GM21367 (cell line): ENCODE measurements at regions not wholly inside any gene's neighbourhood (a gene's known extent, or its start where the extent isn't known, plus 50 kb on each side); places are given as distances from the start of the nearest gene placed in this dataset.
"Not testable (repeated sequence)": the region's sequence is repeated elsewhere in the genome, so short reads cannot be mapped to it uniquely, and the experiment has no call there.

Experiments used
- ATAC-seq: cut with Tn5 transposase; IDR thresholded peaks from one replicate; pipeline ENCODE4 v1.9.1; 2021; ENCODE audit not compliant: unreplicated experiment

DNA sequence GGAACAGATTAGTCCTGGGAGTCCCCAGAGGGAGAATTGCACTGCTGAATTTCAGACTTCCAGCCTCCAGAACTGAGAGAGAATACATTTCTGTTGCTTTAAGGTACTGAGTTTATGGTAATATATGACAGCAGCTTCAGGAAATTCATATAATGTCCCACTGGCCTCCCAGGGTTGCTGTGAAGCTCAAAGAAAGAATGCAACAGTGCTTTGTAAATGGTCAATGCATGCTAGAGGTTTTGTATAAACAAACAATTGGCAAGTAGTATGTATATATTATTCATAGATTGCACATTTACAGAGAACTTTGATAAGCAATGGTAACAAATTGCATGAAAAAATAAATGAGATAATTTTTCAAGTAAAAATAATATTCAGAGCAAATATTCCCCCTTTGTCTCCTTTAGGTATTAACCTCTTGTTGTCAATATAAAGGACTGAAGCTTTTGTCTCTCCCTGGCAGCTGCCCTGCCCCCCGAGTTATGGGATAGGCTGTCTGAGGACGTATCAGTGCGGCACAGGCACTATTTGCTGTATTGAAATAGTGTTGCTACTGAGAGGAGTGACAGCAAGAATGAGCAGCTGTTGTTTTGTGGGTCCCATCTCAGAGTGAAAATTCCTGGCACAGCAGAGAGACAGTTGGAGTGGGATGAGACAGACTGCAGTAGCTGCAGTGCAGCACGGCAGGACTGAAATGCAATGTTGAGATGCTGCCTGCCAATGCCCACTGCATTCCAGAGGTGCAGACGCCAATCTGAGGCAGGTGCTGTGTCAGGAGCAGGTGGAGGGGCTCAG is 194.2 kb upstream of the GLRA1 start:
- no peak for ATAC-seq

DNA sequence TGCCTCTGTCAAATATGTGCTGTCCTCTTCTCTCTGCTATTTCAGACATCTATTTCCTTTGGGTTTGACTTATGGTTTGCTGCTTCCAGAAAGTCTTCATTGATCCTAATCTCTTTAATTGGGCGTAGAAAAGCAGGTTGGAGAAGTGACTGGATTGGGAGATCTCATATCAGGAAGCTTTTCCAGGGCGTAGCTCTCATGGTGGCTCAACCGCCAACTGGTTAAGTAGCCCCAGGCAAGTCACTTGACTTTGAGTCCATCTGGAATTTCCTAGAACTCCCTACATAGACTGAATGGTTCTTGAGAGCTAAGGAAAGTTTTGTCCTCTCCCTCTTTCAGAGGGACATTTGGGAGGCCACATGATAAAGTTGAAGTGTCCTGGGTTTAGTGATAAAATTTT is 192.3 kb upstream of the GLRA1 start:
- no peak for ATAC-seq

DNA sequence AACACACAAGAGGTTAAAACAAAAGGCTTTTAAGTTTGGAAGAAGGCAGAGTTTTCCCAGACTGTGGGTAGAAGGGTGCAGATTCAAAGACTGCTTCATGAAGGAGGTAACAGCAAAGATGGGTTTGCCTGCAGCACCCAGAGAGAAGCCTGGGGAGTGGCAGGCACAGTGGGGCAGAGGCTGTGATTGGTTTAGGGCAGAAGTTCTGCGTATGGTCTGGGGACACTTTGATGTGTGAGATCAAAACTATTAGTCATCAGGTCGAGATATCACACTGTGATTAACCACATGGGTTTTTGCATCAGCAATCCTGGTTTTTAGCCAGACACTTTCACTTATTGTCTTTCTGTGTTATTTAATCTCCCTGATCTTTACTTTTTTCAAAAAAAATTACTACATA is 188.8 kb upstream of the GLRA1 start:
- no peak for ATAC-seq

DNA sequence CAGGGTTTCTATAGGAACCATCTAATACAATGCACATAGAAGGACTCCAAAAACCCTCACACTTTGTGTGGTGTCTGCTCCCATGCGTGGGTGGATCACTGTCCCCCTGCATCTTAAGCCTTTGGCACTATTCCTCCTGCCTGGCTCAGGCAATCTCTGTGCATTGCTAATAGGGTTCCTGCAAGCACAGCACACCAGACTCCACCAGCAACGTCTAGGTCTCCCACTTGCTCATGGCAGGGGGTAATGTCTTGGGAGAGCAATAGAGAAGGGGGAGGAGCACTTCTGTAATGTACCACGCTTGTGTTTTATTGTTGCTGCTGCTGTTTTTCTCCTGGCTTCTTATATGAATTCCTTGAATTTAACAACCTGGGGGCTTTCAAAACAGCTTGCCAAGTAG is 182.6 kb upstream of the GLRA1 start:
- ATAC-seq, result no peak

DNA sequence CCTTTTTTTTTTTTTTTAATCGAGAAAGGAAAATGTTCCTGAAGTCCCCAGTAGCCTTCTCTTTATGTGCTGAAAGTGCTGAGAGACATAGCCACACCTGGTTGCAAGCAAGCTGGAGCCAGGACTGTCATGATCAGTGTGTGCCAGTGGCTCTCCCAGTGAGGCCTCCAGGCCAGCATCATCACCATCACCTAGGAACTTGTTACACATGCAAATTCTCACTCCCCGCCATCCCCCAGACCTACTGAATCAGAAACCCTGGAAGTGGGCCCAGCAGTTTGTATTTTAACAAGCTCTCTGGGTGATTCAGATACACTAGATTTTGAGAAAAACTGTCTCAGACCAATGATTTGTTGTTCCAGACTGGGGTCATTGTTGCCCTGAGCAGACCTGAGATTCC is 181.9 kb upstream of the GLRA1 start:
- ATAC-seq, result no peak

DNA sequence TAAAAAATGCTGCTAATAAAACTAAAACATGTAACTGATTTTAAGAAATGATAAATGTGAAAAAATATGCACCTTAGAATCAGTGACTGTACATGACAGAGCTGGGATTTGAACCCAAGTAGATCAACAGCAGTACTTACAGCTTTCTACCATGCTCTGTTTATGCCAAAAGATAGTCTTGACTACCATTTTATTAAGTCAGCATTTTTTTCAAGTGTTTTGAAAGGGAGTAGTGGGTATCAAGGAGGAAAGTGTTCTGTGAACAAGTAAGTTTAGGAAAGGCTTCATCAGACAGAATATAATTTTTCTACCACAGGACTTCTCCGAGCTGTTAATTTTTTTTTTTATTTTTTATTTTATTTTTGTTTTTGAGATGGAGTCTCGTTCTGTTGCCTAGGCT is 180.4 kb upstream of the GLRA1 start:
- no peak for ATAC-seq

DNA sequence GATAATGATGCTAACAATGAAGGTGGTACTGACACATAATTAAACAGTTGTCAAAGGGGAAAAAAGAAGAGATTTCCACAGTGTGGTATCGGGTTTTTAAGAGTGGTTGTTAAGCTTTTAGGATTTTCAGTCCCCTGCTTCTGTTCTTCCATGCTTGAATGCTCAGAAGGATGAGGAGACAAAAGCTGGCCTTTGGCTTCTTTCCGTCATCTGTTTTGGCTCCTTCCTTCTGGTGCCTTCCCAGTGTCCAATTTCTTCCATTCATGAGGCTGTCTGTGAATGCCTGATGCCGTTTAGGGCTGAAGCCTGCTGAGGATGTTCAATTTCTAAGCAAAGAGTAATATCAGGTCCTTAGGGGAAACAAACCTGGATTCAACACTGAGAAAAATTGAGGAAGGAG is 179.6 kb upstream of the GLRA1 start:
- no peak for ATAC-seq

DNA sequence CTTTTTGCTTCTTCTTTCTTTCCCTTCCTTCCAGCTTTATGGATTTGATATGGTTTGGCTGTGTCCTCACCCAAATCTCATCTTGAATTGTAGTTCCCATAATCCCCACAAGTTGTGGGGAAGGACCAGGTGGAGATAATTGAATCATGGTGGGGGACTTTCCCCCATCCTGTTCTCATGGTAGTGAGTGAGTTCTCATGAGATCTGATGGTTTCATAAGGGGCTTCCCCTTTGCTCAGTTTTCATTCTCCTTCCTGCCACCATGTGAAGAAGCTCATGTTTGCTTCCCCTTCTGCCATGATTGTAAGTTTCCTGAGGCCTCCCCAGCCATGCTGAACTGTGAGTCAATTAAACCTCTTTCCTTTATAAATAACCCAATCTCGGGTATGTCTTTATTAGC is 178.3 kb upstream of the GLRA1 start:
- not testable (repeated sequence) for ATAC-seq

DNA sequence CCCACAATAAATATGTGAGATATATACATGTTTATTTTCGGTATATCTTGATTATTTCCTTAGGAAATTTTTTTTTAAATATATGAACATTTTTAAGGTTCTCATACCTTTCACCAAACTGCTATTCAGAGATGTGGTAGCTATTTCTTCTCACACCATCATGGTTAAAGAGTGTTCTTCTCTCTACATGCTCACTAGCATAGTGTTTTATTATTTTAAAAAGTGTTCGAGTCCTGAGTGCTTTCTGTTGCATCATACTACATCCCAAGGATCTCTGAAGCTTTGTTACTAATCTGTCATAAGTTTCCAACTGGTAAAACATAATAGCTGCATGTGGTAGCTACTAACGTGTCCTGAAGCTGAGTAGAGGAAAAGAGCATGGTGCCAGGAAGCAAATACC is 177.4 kb upstream of the GLRA1 start:
- no peak for ATAC-seq

DNA sequence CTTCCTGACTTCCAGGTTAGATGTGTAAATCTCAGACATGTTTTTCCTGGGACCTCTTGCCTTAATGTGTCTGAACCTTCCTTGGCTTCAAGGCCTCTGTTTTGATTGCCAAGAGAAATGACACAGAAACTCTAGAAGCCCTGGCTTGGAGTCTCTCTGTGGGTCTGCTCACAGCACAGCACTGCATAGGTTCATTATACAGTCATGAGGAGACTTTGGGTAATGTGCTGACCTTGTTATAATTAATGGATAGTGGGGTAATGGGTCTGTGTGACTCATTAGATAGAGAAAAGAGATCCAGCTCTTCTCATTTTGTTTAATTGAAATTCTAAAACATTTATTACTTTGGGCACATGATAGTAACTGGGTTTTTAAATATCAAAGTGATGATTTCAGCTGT is 175.8 kb upstream of the GLRA1 start:
- no peak for ATAC-seq

DNA sequence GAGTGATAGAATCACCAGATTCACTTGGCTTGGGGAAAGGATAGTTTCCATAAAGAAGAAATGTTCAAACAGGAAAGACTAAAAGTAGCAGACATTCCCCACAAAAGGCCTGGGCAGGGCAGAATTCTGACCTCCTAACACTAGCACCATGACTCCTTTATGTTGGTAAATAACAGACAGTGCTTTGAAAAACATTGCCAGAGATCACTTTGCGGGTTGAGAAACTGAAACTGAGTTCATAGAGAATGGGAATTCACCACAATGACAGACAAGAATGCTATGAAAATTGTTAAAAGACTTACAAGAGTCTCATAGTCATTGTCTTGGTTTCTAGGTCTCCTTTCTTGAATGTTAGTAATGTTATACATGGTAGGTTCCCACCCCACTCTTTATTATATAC is 172.5 kb upstream of the GLRA1 start:
- ATAC-seq, result no peak

DNA sequence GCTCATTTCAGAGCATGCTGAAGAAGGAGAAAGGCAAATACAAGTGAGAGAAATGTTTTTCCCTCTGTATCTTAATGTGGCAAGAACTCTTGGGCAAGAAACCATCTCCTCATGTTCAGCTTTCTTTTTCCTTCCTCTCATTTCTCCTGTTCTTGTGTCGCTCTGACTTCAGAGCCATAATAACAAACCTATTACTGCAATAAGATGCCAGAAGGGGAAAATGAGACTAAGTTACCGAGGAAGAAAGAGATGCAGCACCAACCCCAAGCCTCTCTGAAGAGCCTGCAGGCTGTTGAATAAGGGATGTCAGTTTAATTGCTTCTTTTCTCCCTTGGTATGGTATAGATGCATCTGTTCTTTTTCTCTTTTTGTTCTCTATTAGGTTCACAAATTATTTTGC is 170.1 kb upstream of the GLRA1 start:
- no peak for ATAC-seq

DNA sequence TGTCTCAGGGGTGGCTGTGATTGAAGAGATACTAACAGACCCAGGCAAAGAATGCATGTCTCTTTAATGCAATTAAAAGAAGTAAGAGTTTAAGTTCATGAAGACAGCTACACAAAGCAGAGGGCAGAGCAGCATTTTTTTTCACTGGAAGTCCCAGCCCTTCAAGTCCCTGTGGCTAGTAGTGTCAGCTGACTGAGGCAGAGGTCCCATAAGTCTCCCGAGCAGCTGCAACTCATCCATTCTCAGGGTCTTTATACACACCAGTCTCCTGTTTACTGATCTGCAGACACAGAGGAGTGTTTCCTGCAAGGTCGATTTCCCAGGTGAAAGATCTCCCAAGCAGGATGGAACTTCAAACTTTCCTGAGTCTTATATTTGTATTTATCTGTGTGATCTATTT is 169.4 kb upstream of the GLRA1 start:
- no peak for ATAC-seq

DNA sequence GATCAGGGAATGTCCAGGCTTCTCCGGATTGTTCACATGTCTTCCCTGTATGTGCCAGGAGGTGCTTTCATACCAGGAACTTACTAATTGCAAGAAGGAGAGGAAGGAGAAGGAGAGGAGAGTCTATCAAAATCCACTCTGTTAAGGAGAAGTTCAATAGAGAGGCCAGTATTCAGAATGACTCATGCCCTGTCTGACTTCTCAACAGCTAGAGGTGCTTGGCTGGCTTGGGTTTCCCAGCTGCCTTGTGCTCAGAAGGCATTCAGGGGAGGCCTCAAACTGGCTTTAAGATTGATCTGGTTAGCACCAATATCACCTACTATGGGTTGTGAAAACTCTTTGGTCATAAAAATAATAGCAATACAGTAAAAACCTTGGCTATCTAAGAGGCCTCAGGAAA is 167.9 kb upstream of the GLRA1 start:
- ATAC-seq, result no peak

DNA sequence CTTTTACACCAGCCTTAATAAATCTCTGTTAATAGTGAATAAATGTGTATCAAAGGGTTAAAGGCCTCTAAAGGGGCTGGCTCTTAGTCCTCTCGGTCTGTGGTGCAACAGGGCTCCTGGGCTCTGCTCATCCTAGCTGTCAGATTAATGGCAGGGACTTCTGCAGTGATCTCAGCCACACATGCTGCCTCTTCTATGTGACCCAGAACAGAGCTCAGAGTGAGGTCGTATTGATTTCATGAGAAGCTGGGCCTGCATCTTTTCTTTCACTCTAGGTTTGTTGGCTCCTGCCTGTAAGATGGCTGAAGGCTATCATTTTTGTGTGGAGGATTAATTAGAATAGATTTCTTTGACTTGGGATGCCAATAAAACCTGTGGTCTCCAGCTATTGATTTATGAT is 165.0 kb upstream of the GLRA1 start:
- no peak for ATAC-seq

DNA sequence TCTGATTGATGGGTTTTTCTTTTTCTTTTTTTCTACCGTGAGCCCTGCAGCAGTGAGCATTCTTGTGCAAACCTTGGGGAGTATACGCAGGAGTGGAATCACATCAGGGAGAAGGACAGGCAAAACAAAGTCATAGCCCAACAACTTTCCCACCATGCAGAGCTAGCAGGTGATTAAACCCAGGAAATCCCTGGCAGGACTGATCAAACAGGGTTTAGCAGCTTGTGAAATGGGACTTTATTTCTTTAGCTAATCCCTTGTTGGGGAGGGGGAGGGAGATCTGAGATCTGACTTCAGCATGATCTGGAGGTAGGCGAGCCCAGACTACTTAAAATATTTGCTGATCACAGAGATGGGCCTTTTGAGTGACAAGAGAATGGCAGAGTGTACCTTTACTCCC is 162.0 kb upstream of the GLRA1 start:
- no peak for ATAC-seq

DNA sequence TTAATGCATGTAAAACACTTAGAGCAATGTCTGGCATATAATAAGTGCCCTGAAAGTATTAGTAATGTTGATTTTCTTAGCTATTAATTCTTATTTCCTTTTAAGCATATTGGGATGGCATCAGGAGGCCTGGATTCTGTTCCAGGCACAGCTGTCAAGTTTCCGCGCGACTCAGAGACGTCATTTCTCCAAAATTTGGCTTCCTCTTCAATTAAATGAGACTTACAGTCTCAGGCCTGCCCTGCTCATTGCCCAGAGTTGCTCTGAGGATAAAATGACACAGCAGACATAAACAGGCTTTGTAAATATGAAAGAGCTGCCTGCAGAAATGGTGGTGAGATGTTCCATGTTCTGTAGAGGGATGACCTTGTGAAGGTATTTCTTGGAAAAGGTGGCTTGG is 159.8 kb upstream of the GLRA1 start:
- ATAC-seq, result no peak

DNA sequence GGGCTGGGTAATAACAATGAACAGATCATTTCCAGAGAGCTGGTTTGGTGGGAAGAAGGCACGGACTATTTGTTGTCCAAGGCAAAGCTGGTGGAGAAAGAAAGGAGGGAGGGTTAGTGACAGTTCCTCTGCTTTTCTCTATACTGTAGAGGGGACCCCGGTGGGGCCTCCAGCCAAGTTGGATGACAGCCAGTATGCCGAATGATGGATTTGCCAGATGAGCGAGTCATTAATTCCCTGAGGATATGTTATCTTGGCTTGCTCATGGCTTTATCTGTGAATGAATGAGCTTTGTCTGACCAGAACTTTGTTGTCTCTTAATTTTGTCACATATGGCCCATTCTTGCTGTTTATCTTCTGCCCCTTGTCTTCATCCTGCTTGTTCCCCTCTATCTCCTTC is 158.6 kb upstream of the GLRA1 start:
- ATAC-seq, result no peak

DNA sequence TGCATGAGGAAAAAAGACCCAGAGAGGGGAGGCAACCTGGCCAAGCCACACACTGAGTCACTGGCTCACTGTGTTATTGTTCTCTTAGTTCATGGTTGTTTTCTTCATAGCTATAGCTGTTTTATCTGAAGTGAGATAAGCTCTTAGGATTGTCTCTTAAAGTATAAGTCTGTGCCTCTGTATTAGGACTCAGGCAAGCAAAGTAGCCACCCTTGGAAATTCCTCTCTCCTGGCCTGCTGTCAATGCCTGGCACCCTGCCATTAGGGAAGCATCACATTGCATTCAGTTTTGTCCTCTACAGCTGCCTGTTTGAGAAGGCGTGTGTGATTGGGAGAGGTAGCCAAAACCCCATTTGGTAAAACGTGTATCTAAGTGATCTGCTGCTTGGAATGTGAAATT is 147.4 kb upstream of the GLRA1 start:
- ATAC-seq, result no peak

DNA sequence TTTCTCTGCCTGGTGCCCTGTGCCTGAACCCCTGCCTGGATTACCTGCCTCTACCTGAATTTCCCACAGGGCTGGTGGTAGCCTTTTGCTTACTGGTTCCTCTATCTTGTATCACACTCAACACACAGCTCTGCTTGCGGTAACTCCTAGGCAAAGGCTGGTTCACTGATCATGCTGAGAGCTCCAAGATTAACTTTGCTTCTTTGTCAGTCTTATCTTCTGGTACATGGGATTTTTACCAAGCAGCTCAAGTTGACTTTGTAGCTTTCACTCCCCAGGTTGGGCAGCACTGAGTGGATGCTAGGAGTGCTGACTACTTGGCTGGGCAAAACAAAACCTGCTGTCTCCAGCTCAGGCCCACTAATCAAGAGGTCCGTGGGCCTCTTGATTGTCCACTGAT is 145.9 kb upstream of the GLRA1 start:
- ATAC-seq, result no peak

DNA sequence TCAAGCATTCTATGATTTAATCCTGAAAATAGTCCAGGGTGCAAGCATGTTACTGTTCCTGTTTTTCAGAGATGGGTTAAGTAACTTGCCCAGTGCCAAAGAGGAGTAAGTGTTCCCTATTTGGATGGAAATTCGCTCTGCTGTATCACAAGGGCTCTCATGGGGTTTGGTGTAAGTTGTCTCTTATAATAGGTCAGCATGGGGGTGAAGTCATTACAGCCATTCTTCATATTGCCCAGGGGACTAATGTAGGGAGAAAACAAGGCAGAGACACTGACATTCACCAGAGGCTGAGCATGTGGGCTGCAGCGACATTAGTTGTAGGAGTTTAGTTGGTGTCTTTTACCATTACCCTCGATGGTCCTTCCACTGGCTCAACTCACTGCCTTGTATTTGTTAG is 142.1 kb upstream of the GLRA1 start:
- no peak for ATAC-seq

DNA sequence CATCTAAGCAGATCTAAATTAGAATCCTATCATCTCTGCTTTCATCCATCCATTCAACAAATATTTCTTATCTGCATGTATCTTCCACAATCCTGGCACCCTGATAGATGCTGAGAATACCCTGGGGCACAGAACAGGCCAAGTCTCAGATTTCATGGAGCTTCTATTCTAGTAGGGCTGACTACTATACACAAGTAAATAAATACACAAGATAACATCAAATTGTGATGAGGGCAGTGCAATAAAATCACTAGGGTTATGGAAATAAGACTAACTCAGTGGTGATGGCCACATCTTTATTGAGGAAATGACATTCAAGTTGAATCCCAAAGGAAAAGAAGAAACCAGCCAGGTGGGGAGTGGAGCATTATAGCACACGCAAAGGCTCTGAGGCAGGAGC is 138.4 kb upstream of the GLRA1 start:
- no peak for ATAC-seq

DNA sequence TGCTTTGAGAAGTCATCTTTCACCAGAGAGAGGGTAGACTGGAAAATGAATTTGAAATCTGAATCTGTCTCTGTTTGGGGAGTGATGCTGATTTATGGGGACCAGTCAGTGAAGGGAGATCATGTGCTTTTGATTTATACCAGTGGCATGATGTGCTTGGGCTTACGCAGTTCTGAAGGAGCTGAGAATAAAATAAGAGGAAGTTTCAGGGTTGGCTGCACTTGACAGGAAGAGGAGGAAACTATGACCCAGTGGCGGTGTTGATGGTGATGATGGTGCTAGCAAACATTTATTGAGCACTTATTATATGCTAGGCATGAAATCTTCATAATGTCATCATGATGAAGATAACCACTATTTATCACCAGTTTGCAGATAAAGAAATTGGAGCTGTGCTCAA is 136.4 kb upstream of the GLRA1 start:
- no peak for ATAC-seq

DNA sequence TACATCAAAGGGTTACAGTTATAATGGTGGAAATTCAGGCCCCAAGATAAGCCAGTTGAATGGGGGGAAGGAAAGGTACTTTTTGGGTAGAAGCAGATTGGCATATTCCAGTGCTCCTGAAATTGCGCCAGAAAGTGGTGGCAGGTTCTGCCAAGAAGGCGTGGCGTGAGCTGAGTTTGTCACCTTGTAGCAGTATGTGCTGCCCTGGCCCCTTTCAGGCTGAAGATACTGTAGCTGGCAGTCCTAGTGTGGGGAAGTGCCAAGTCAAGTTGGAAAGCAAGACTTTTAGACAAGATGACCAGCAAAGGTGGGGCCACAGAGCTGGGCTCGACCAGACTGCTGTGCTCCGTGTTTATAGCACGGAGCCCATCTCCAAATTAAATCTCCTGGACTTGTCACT is 133.6 kb upstream of the GLRA1 start:
- no peak for ATAC-seq
